Endothelial cell of umbilical vein (primary cell): ENCODE measurements at regions not wholly inside any gene's neighbourhood (a gene's known extent, or its start where the extent isn't known, plus 50 kb on each side); places are given as distances from the start of the nearest gene placed in this dataset.

Source experiments
- BruUV-seq: library from RNA; stranded (reverse); fragments of 400-500 nt; replicated peaks from 2 replicates; lab custom pipeline; 2021; lab: Mats Ljungman, UMichigan
- CTCF ChIA-PET: fragments of 300-600, 350-600 bp; sonication (Branson Sonifier 250); formaldehyde crosslinking; loops from one replicate; lab custom pipeline; 2021; ENCODE audit warnings: antibody characterized with exemption, inconsistent platforms; lab: Charles Lee
- POLR2A ChIA-PET: fragments of 300-600, 350-600 bp; sonication (Branson Sonifier 250); formaldehyde crosslinking; loops from one replicate; lab custom pipeline; 2021; ENCODE audit warnings: antibody characterized with exemption, inconsistent platforms; lab: Charles Lee
- DNase-seq: peaks from one replicate; pipeline ENCODE4 v3.0.0-alpha.2; 2011; ENCODE audit warnings: low read depth, low spot score
- FAIRE-seq: peaks from 2 replicates; lab custom pipeline; 2011; peaks lifted over from hg19 to GRCh38; lab: Jason Lieb, UNC
- H2AFZ ChIP-seq: 2 replicates; pipeline ENCODE4 v1.6.0; 2012; ENCODE audit warnings: low read depth, low read length, control low read depth, inconsistent platforms
- H3K27ac ChIP-seq: 2 replicates; pipeline ENCODE4 v1.5.1; 2011; ENCODE audit warnings: low read depth, mild to moderate bottlenecking, control low read depth, low read length, moderate library complexity; ENCODE audit not compliant: insufficient read depth
- H3K27me3 ChIP-seq, 2 experiments: 2 replicates each; pipeline versions ENCODE4 v1.6.0 to v1.6.1; 2011; ENCODE audit warnings: low read length in 2 of 2, mixed read lengths in 1 of 2; ENCODE audit not compliant: control insufficient read depth in 2 of 2, insufficient read depth in 2 of 2
- H3K36me3 ChIP-seq, 2 experiments: 2 replicates in 1 of 2; 3 replicates in 1 of 2; pipeline ENCODE4 v1.5.1; 2011; ENCODE audit warnings: low read length in 2 of 2, mild to moderate bottlenecking in 1 of 2, moderate library complexity in 1 of 2; ENCODE audit not compliant: control insufficient read depth in 2 of 2, insufficient read depth in 2 of 2; ENCODE audit errors: extremely low read depth in 1 of 2
- H3K4me1 ChIP-seq: 3 replicates; pipeline ENCODE4 v1.5.1; 2011; ENCODE audit warnings: mild to moderate bottlenecking, low read length; ENCODE audit not compliant: control insufficient read depth, insufficient read depth; ENCODE audit errors: extremely low read depth
- H3K4me2 ChIP-seq: 2 replicates; pipeline ENCODE4 v1.6.1; 2011; ENCODE audit warnings: low read length, control low read depth, mixed read lengths; ENCODE audit not compliant: insufficient read depth
- H3K4me3 ChIP-seq, 3 experiments: fragments of 200-600 bp in 1 of 3; sonication (generic), shearing (Covaris generic) in 1 of 3; replicated peaks in 1 of 3; 2 replicates each; pipeline ENCODE4 v1.5.1; 2011 to 2016; ENCODE audit warnings: control low read depth in 3 of 3, low read length in 3 of 3, mild to moderate bottlenecking in 2 of 3, inconsistent platforms in 1 of 3, low read depth in 1 of 3, moderate library complexity in 1 of 3; ENCODE audit not compliant: insufficient read depth in 1 of 3
- H3K79me2 ChIP-seq: 2 replicates; pipeline ENCODE4 v1.6.0; 2012; ENCODE audit warnings: low read length, inconsistent platforms; ENCODE audit not compliant: control insufficient read depth, insufficient read depth
- H3K9ac ChIP-seq: replicated peaks from 2 replicates; pipeline ENCODE3; 2011; ENCODE audit warnings: low read length, control low read depth; ENCODE audit not compliant: insufficient read depth; ENCODE audit errors: extremely low read depth
- H3K9me1 ChIP-seq: replicated peaks from 3 replicates; pipeline ENCODE4 v1.6.0; 2011; ENCODE audit warnings: mild to moderate bottlenecking, low read length; ENCODE audit not compliant: control insufficient read depth, insufficient read depth; ENCODE audit errors: extremely low read depth
- H3K9me3 ChIP-seq: replicated peaks from 2 replicates; pipeline ENCODE4 v1.5.1; 2012; ENCODE audit warnings: low read length, inconsistent platforms; ENCODE audit not compliant: control insufficient read depth, insufficient read depth
- H4K20me1 ChIP-seq: replicated peaks from 2 replicates; pipeline ENCODE3; 2011; ENCODE audit warnings: mild to moderate bottlenecking, low read length; ENCODE audit not compliant: control insufficient read depth, insufficient read depth; ENCODE audit errors: extremely low read depth
- EZH2 ChIP-seq: IDR thresholded peaks from 2 replicates; pipeline ENCODE4 v1.6.1; 2012; ENCODE audit warnings: borderline replicate concordance, low read depth, mild to moderate bottlenecking, moderate library complexity, low read length, inconsistent platforms; ENCODE audit not compliant: severe bottlenecking
- FOS ChIP-seq: IDR thresholded peaks from 2 replicates; pipeline ENCODE4 v1.6.1; 2011; ENCODE audit warnings: mild to moderate bottlenecking, low read length, moderate library complexity, borderline replicate concordance; ENCODE audit not compliant: insufficient read depth
- GATA2 ChIP-seq: IDR thresholded peaks from 2 replicates; pipeline ENCODE4 v1.7.0; 2011; ENCODE audit warnings: low read depth, mild to moderate bottlenecking, moderate library complexity, mixed read lengths, low read length; ENCODE audit not compliant: insufficient read length, insufficient read depth
- JUN ChIP-seq: IDR thresholded peaks from 2 replicates; pipeline ENCODE4 v1.6.1; 2011; ENCODE audit warnings: borderline replicate concordance, low read depth; ENCODE audit not compliant: insufficient read length, insufficient read depth
- MYC ChIP-seq: IDR thresholded peaks from one replicate; pipeline ENCODE4 v1.6.1; 2011; ENCODE audit warnings: mild to moderate bottlenecking, low read depth, low read length
- POLR2A ChIP-seq: IDR thresholded peaks from 2 replicates; pipeline ENCODE4 v1.6.1; 2012; ENCODE audit warnings: low read depth, mild to moderate bottlenecking, control low read depth, low read length
- POLR2AphosphoS5 ChIP-seq: IDR thresholded peaks from 2 replicates; pipeline ENCODE4 v1.6.1; 2012; ENCODE audit warnings: low read depth, mild to moderate bottlenecking, control low read depth, low read length, moderate library complexity; ENCODE audit not compliant: insufficient read depth
- dilution Hi-C: fragments of 300-500 bp; cut with MboI; formaldehyde crosslinking; loops from one replicate; pipeline ENCODE4 v1.15.0; 2019; ENCODE audit warnings: low sequenced_read_pairs; ENCODE audit not compliant: extremely low pct_ligation_motif_present
- intact Hi-C: fragments of 100-400 bp; cut with micrococcal nuclease; formaldehyde crosslinking; loops from one replicate; pipeline ENCODE4 v1.10.0; 2022
- TF ChIP-seq, protein P1 (sequence below): IDR thresholded peaks from 2 replicates; pipeline ENCODE4 v1.6.1; 2011; ENCODE audit not compliant: insufficient read depth, insufficient read length
- TF ChIP-seq, protein P2 (sequence below), 2 donors: IDR thresholded peaks; 1 replicate in 1 of 2; 2 replicates in 1 of 2; pipeline ENCODE4 v1.5.1; 2011; ENCODE audit warnings: low read length in 2 of 2, mild to moderate bottlenecking in 2 of 2, moderate library complexity in 2 of 2, control low read depth in 1 of 2, inconsistent platforms in 1 of 2, low read depth in 1 of 2; ENCODE audit not compliant: insufficient read depth in 1 of 2; ENCODE audit errors: extremely low read depth in 1 of 2

DNA sequence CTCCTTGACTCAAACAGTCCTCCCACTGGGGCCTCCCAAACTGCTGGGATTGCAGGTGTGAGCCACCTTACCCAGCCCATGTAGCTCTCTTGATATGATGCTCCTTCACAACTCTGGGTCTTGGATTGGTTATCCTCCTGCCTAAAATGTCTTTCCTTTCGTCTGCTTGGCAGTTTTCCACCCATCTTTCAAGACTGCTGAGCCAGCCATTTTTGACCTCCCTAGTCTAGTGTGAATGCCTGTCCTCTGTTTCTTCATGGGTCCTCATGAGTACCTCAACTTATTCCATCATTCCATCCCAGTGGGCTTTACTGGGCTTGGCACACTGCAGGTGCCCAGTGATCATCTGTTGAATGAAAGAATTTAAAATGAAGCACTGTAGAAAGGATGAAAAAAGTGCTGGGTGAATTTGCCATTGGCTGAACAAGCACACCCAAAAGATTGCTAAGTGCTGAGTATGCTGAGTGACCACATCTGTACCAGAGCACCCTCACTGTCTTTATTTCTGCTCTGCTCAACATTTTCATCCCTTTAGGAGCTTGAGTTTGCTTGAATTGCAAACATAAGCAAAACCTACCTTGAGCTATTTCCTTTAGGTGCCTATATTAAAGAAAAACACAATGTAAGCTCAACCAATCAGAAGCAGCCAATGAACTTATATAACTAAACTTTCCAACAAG is 84.8 kb upstream of the FAM169A start:
- Histone ChIP-seq H3K27me3 (peaks cover 0 to 3% of the 10 kb centered on the region in 2 experiments), H2AFZ (no peak overlapping the region), H3K9me3 (no peaks in the 10 kb centered on the region), H3K4me2 (no peak overlapping the region), H3K9ac (no peak overlapping the region), H3K4me1 (peaks cover 8% of the 10 kb centered on the region), H3K9me1 (no peaks in the 10 kb centered on the region), H3K36me3 (no peaks in the 10 kb centered on the region), H3K4me3 (no peak overlapping the region), H3K27ac (no peak overlapping the region), H4K20me1 (no peaks in the 10 kb centered on the region), H3K79me2 (no peaks in the 10 kb centered on the region)
- dilution Hi-C loops, result no loop called here
- TF ChIP-seq EZH2, result no peak
- TF ChIP-seq, protein P1, sequence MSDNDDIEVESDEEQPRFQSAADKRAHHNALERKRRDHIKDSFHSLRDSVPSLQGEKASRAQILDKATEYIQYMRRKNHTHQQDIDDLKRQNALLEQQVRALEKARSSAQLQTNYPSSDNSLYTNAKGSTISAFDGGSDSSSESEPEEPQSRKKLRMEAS, result no peak
- TF ChIP-seq POLR2A, result no peak
- no peak for TF ChIP-seq GATA2
- TF ChIP-seq MYC, result no peak
- TF ChIP-seq, protein P2, sequence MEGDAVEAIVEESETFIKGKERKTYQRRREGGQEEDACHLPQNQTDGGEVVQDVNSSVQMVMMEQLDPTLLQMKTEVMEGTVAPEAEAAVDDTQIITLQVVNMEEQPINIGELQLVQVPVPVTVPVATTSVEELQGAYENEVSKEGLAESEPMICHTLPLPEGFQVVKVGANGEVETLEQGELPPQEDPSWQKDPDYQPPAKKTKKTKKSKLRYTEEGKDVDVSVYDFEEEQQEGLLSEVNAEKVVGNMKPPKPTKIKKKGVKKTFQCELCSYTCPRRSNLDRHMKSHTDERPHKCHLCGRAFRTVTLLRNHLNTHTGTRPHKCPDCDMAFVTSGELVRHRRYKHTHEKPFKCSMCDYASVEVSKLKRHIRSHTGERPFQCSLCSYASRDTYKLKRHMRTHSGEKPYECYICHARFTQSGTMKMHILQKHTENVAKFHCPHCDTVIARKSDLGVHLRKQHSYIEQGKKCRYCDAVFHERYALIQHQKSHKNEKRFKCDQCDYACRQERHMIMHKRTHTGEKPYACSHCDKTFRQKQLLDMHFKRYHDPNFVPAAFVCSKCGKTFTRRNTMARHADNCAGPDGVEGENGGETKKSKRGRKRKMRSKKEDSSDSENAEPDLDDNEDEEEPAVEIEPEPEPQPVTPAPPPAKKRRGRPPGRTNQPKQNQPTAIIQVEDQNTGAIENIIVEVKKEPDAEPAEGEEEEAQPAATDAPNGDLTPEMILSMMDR (IDR thresholded peaks at IDR 0.05; ENCODE audit: extremely low read depth in 1 of 2, insufficient read depth in 1 of 2, low read depth in 1 of 2, low read length in 2 of 2), result no peak
- no peak for TF ChIP-seq FOS
- no peak for TF ChIP-seq POLR2AphosphoS5
- no peak for TF ChIP-seq JUN
- no peak for FAIRE-seq
- BruUV-seq, result no TSS peak
- intact Hi-C loops, result no loop called here
- CTCF ChIA-PET, result interaction anchor here (0.8 kb wide), 1 partner anchor 16 kb away, joined by 4 read pairs; no protein-coding TSS in a partner anchor
- DNase-seq, result no peak
- POLR2A ChIA-PET, result no interaction called here
